PC-9 (cell line): ENCODE measurements at regions not wholly inside any gene's neighbourhood (a gene's known extent, or its start where the extent isn't known, plus 50 kb on each side); places are given as distances from the start of the nearest gene placed in this dataset.
A peak's percentile ranks its signal among the peaks of the same experiment; 100 is the strongest.

Experiments used
- BruUV-seq: library from RNA; stranded (reverse); fragments of 400-500 nt; replicated peaks from 2 replicates; lab custom pipeline; 2021; lab: Mats Ljungman, UMichigan
- CTCF ChIA-PET: fragments of 300-600 bp; sonication (Branson Sonifier 250); formaldehyde crosslinking; loops from one replicate; lab custom pipeline; 2022; ENCODE audit warnings: antibody characterized with exemption; lab: Charles Lee
- POLR2A ChIA-PET: fragments of 300-600 bp; sonication (Branson Sonifier 250); formaldehyde crosslinking; loops from one replicate; lab custom pipeline; 2022; ENCODE audit warnings: antibody characterized with exemption; ENCODE audit not compliant: unreplicated experiment; lab: Charles Lee
- DNase-seq, 2 experiments: peaks; one replicate each; pipeline versions ENCODE4 v3.0.0 to v3.0.0-alpha.2; 2015 to 2022; ENCODE audit warnings: mixed read lengths in 1 of 2
- H2AFZ ChIP-seq: fragments of 200-600 bp; sonication (generic); 2 replicates; pipeline ENCODE4 v1.8.1; 2017; ENCODE audit warnings: antibody characterized with exemption
- H3F3A ChIP-seq: fragments of 200-600 bp; sonication (generic); 2 replicates; pipeline ENCODE4 v1.8.1; 2017; ENCODE audit warnings: antibody characterized with exemption, mild to moderate bottlenecking, low read depth; ENCODE audit not compliant: insufficient read depth
- H3K27ac ChIP-seq: fragments of 200-600 bp; sonication (generic); 2 replicates; pipeline ENCODE4 v1.6.1; 2016; ENCODE audit warnings: mixed run types
- H3K27me3 ChIP-seq: fragments of 200-600 bp; sonication (generic); 2 replicates; pipeline ENCODE4 v1.6.1; 2016; ENCODE audit warnings: low read depth, mixed run types; ENCODE audit not compliant: insufficient read depth
- H3K36me3 ChIP-seq: fragments of 200-600 bp; sonication (generic); 2 replicates; pipeline ENCODE4 v1.6.1; 2016; ENCODE audit warnings: low read depth, mixed run types
- H3K4me1 ChIP-seq: fragments of 200-600 bp; sonication (generic); replicated peaks from 2 replicates; pipeline ENCODE4 v1.6.1; 2016; ENCODE audit warnings: mixed run types; ENCODE audit not compliant: insufficient read depth
- H3K4me2 ChIP-seq: fragments of 200-600 bp; sonication (generic); 2 replicates; pipeline ENCODE4 v1.6.1; 2017; ENCODE audit warnings: mixed run types
- H3K4me3 ChIP-seq: fragments of 200-600 bp; sonication (generic); 2 replicates; pipeline ENCODE4 v1.6.1; 2016; ENCODE audit warnings: mixed run types
- H3K79me2 ChIP-seq: fragments of 200-600 bp; sonication (generic); 2 replicates; pipeline ENCODE4 v1.6.1; 2017; ENCODE audit warnings: low read depth, mixed run types
- H3K9me2 ChIP-seq: fragments of 200-600 bp; sonication (generic); 2 replicates; pipeline ENCODE4 v1.8.1; 2017; ENCODE audit warnings: mild to moderate bottlenecking; ENCODE audit not compliant: insufficient read depth
- H3K9me3 ChIP-seq: fragments of 200-600 bp; sonication (generic); 2 replicates; pipeline ENCODE4 v1.8.1; 2016; ENCODE audit warnings: low read depth; ENCODE audit not compliant: insufficient read depth
- H4K20me1 ChIP-seq: fragments of 200-600 bp; sonication (generic); 2 replicates; pipeline ENCODE4 v1.8.1; 2017; ENCODE audit not compliant: insufficient read depth
- EZH2 ChIP-seq: fragments of 200-600 bp; sonication (generic); IDR thresholded peaks from 2 replicates; pipeline ENCODE4 v1.8.0; 2017; ENCODE audit warnings: antibody characterized with exemption, low read depth
- intact Hi-C: fragments of 100-400 bp; cut with micrococcal nuclease; formaldehyde crosslinking; loops from one replicate; pipeline ENCODE4 v1.10.0; 2022; ENCODE audit not compliant: unreplicated experiment
- TF ChIP-seq, protein P1 (sequence below): fragments of 200-600 bp; sonication (generic); conservative IDR thresholded peaks from 2 replicates; pipeline ENCODE4 v1.6.1; 2017; ENCODE audit warnings: mixed run types, antibody characterized with exemption, mild to moderate bottlenecking, moderate library complexity

DNA sequence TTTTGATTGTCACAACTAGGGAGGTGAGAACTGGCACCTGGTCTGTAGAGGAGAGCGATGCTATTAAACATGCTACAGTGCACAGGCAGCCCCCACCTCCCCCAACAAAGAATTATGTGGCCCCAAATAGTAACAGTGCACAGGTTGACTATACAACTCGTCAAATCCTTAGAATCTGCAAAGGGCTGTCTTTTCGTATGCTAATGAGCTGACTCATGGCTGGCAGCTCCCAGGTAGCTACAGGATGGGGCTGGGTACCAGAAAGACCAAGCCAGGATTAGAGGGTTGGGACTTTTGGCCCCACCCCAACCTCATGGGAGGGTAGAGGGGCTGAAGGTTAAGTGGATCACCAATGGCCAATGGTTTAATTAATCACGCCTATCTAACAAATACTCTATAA lies 104.7 kb upstream of the SORBS2 start:
- POLR2A ChIA-PET, result no interaction called here

DNA sequence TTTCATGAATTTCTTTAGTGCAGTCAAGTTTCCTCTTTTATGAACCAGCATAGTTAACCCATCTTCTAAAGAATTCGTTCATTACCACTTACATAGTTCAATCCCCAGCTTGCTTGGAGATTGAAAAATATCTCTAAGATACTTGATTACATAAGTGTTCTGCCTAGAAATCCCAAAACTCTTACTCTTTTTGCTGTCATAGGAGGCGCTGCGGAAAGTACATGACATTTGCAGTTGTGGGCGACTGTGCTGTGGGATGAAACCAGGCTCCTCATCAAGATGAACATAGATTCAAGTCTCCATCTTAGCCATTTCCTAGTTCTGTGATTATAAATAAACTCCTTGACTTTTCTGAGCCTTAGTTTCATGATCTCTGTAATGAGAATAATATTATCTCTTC lies 107.1 kb upstream of the SORBS2 start:
- H3K27me3 ChIP-seq, result no peaks in the 10 kb centered on the region
- no peak overlapping the region for H3K4me3 ChIP-seq
- H3K79me2 ChIP-seq, result no peaks in the 10 kb centered on the region
- H3K4me2 ChIP-seq, result no peak overlapping the region
- TF ChIP-seq EZH2, result no peak
- TF ChIP-seq, protein P1, sequence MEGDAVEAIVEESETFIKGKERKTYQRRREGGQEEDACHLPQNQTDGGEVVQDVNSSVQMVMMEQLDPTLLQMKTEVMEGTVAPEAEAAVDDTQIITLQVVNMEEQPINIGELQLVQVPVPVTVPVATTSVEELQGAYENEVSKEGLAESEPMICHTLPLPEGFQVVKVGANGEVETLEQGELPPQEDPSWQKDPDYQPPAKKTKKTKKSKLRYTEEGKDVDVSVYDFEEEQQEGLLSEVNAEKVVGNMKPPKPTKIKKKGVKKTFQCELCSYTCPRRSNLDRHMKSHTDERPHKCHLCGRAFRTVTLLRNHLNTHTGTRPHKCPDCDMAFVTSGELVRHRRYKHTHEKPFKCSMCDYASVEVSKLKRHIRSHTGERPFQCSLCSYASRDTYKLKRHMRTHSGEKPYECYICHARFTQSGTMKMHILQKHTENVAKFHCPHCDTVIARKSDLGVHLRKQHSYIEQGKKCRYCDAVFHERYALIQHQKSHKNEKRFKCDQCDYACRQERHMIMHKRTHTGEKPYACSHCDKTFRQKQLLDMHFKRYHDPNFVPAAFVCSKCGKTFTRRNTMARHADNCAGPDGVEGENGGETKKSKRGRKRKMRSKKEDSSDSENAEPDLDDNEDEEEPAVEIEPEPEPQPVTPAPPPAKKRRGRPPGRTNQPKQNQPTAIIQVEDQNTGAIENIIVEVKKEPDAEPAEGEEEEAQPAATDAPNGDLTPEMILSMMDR, result no peak
- no TSS peak for BruUV-seq
- intact Hi-C loops, result no loop called here
- H3F3A ChIP-seq, result 0 out of 2 replicates have a peak, but pooled peaks cover 10% of the 10 kb centered on the region
- ChIA-PET CTCF (no interaction called here), POLR2A (no interaction called here)
- no peaks in the 10 kb centered on the region for H4K20me1 ChIP-seq
- H3K27ac ChIP-seq, result no peak overlapping the region
- H2AFZ ChIP-seq, result no peak overlapping the region
- H3K9me2 ChIP-seq, result no peaks in the 10 kb centered on the region
- no peak for DNase-seq
- peaks cover 11% of the 10 kb centered on the region for H3K4me1 ChIP-seq
- no peaks in the 10 kb centered on the region for H3K36me3 ChIP-seq
- no peaks in the 10 kb centered on the region for H3K9me3 ChIP-seq

More for the DNA sequence above, 104.7 kb upstream of the SORBS2 start:
- Histone ChIP-seq H3K27me3 (no peaks in the 10 kb centered on the region), H3K4me1 (peaks cover 22% of the 10 kb centered on the region), H3K4me3 (no peak overlapping the region), H3K9me2 (no peaks in the 10 kb centered on the region), H3K4me2 (no peak overlapping the region), H3K9me3 (no peaks in the 10 kb centered on the region), H3K79me2 (no peaks in the 10 kb centered on the region), H3K27ac (no peak overlapping the region), H4K20me1 (no peaks in the 10 kb centered on the region), H3K36me3 (no peaks in the 10 kb centered on the region), H2AFZ (no peak overlapping the region), H3F3A (peaks cover 19% of the 10 kb centered on the region; the same call in 1 of the 2 replicates)
- intact Hi-C loops, result no loop called here
- CTCF ChIA-PET, result interaction anchor here (0.6 kb wide), 1 partner anchor 285 kb away, joined by 3 read pairs; no protein-coding TSS in a partner anchor
- no TSS peak for BruUV-seq
- TF ChIP-seq, protein P1, result no peak
- no peak for TF ChIP-seq EZH2
- no peak for DNase-seq

DNA sequence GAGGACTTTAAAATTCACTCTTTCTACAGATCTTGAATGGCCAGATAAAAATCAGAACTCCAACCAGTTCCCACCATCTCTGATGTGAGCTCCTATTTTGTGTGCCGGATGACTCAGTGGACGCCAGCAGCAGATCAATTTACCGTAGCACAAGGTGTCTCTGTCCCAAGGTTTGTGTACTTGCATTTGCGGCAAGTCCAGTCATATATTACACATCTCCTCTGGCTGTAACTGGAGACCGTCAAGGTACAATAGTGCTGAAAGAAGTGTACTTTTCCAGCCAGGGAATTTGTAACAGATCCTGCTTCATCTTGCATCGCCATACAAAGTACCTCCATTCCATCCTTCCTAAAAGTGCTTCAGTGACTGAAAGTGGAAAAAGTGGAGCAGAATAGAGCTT lies 108.2 kb upstream of the SORBS2 start:
- peak overlapping the region; percentile 43 for H3K27ac ChIP-seq
- TF ChIP-seq, protein P1, result no peak
- TF ChIP-seq EZH2, result no peak
- POLR2A ChIA-PET, result no interaction called here

More for the DNA sequence above, 108.2 kb upstream of the SORBS2 start:
- Histone ChIP-seq H3K36me3 (no peaks in the 10 kb centered on the region), H3K4me1 (peaks cover 11% of the 10 kb centered on the region), H3K4me2 (peak overlapping the region; percentile 48), H3K27me3 (no peaks in the 10 kb centered on the region), H4K20me1 (no peaks in the 10 kb centered on the region), H2AFZ (no peak overlapping the region), H3K9me3 (no peaks in the 10 kb centered on the region), H3K79me2 (no peaks in the 10 kb centered on the region), H3K9me2 (no peaks in the 10 kb centered on the region), H3F3A (0 out of 2 replicates have a peak, but pooled peaks cover 10% of the 10 kb centered on the region), H3K4me3 (no peak overlapping the region)
- DNase-seq, result peak; percentile 34 to 83
- intact Hi-C loops, result no loop called here
- BruUV-seq, result no TSS peak
- CTCF ChIA-PET, result interaction anchor here (0.7 kb wide), 1 partner anchor 218 kb away, joined by 3 read pairs; no protein-coding TSS in a partner anchor
